ENCODE measurements at regions not wholly inside any gene's neighbourhood (a gene's known extent, or its start where the extent isn't known, plus 50 kb on each side); places are given as distances from the start of the nearest gene placed in this dataset.

DNA sequence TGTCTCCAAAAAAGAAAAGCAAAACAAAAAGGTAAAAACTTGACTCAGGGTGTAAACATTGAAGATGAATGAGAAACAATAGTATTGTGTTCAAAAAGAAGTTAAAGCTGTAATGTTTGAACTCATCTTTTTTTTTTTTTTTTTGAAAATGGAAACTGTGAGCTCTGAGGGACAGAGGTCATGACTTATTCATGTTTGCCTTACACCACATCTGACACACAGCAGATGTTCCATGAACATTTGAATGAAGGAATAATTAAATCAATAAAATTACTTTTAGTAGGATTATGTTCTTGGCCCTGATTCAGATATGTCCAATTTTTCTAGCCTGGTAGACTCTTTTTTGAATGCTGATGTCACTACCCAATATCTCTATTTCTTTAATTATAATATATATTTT is 95.7 kb upstream of the MED13 start:
- TF ChIP-seq, protein P1, sequence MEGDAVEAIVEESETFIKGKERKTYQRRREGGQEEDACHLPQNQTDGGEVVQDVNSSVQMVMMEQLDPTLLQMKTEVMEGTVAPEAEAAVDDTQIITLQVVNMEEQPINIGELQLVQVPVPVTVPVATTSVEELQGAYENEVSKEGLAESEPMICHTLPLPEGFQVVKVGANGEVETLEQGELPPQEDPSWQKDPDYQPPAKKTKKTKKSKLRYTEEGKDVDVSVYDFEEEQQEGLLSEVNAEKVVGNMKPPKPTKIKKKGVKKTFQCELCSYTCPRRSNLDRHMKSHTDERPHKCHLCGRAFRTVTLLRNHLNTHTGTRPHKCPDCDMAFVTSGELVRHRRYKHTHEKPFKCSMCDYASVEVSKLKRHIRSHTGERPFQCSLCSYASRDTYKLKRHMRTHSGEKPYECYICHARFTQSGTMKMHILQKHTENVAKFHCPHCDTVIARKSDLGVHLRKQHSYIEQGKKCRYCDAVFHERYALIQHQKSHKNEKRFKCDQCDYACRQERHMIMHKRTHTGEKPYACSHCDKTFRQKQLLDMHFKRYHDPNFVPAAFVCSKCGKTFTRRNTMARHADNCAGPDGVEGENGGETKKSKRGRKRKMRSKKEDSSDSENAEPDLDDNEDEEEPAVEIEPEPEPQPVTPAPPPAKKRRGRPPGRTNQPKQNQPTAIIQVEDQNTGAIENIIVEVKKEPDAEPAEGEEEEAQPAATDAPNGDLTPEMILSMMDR (IDR thresholded peaks at IDR 0.05): no peak
- TF ChIP-seq ZFX (IDR thresholded peaks at IDR 0.05; ENCODE audit: borderline replicate concordance): no peak
